WTC11 (cell line): ENCODE measurements at regions not wholly inside any gene's neighbourhood (a gene's known extent, or its start where the extent isn't known, plus 50 kb on each side); places are given as distances from the start of the nearest gene placed in this dataset.
"Not testable (repeated sequence)": the region's sequence is repeated elsewhere in the genome, so short reads cannot be mapped to it uniquely, and the experiment has no call there.

Experiments
- ATF1 ChIP-seq: sonication (generic); formaldehyde crosslinking; IDR thresholded peaks from 2 replicates; pipeline ENCODE4 v1.8.1; 2023; ENCODE audit warnings: mild to moderate bottlenecking, moderate library complexity, missing genetic modification reagents
- ATF6 ChIP-seq: sonication (generic); formaldehyde crosslinking; IDR thresholded peaks from 2 replicates; pipeline ENCODE4 v1.8.1; 2023; ENCODE audit warnings: mild to moderate bottlenecking, missing genetic modification reagents
- CBFB ChIP-seq: sonication (generic); formaldehyde crosslinking; IDR thresholded peaks from 2 replicates; pipeline ENCODE4 v1.8.1; 2022; ENCODE audit warnings: mild to moderate bottlenecking, low read depth, missing genetic modification reagents
- CREB1 ChIP-seq: sonication (generic); formaldehyde crosslinking; IDR thresholded peaks from 2 replicates; pipeline ENCODE4 v1.8.0; 2023; ENCODE audit warnings: mild to moderate bottlenecking, missing genetic modification reagents
- CTCF ChIP-seq: fragments of 200-600 bp; IDR thresholded peaks from 2 replicates; pipeline ENCODE4 v1.8.0; 2022; ENCODE audit warnings: antibody characterized with exemption
- HMGXB4 ChIP-seq: sonication (generic); formaldehyde crosslinking; IDR thresholded peaks from 2 replicates; pipeline ENCODE4 v1.8.1; 2023; ENCODE audit warnings: mild to moderate bottlenecking, moderate library complexity, missing genetic modification reagents
- TP53 ChIP-seq: sonication (generic); formaldehyde crosslinking; IDR thresholded peaks from 2 replicates; pipeline ENCODE4 v1.8.1; 2023; ENCODE audit warnings: mild to moderate bottlenecking, missing genetic modification reagents
- USF1 ChIP-seq: sonication (generic); formaldehyde crosslinking; IDR thresholded peaks from 2 replicates; pipeline ENCODE4 v1.8.0; 2022; ENCODE audit warnings: mild to moderate bottlenecking, missing genetic modification reagents
- ZNF232 ChIP-seq: sonication (generic); formaldehyde crosslinking; IDR thresholded peaks from 2 replicates; pipeline ENCODE4 v1.8.0; 2022; ENCODE audit warnings: mild to moderate bottlenecking, missing genetic modification reagents
- ZNF317 ChIP-seq: sonication (generic); formaldehyde crosslinking; IDR thresholded peaks from 2 replicates; pipeline ENCODE4 v1.8.1; 2023; ENCODE audit warnings: low read depth, mild to moderate bottlenecking, moderate library complexity, missing genetic modification reagents, borderline replicate concordance

GRCh38 chr2:2580841-2581240 is 249.8 kb upstream of the MYT1L start:
- not testable (repeated sequence) for TF ChIP-seq CTCF; HMGXB4; ATF6 (CRISPR knock-in tag); ATF1 (CRISPR knock-in tag); USF1 (CRISPR knock-in tag); CBFB; ZNF317 (CRISPR knock-in tag); ZNF232 (CRISPR knock-in tag); CREB1 (CRISPR knock-in tag); TP53 (CRISPR knock-in tag)
